Gastroesophageal sphincter (tissue), 2 donors: ENCODE measurements at regions not wholly inside any gene's neighbourhood (a gene's known extent, or its start where the extent isn't known, plus 50 kb on each side); places are given as distances from the start of the nearest gene placed in this dataset.

ENCODE experiments used
- EP300 ChIP-seq: sonication (generic); formaldehyde crosslinking; IDR thresholded peaks from one replicate; pipeline ENCODE4 v1.6.1; 2017; ENCODE audit warnings: antibody characterized with exemption, mild to moderate bottlenecking
- POLR2AphosphoS5 ChIP-seq: sonication (generic); formaldehyde crosslinking; IDR thresholded peaks from one replicate; pipeline ENCODE4 v1.6.1; 2017; ENCODE audit warnings: antibody characterized with exemption

DNA sequence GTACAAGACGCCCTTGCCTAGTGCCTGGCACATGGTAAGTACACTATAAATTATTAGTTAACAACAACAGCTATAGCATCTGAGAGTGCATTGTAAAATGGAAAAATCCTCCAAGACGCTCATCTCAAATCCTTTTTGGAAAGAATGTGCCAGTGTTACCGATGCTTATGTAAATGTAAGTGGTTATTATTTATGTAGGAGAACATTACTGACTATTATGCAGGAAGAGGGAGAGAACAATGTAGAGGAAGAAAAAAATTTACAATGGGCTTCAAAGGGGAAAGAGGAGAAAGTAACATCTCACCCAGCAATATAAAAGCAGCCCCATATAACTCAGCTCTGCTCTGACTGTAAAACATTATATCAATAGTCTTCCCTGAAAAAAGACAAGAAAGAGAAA, 155.3 kb upstream of the LPP start:
- no peak for TF ChIP-seq POLR2AphosphoS5
- no peak for TF ChIP-seq EP300
